ENCODE measurements at regions not wholly inside any gene's neighbourhood (a gene's known extent, or its start where the extent isn't known, plus 50 kb on each side); places are given as distances from the start of the nearest gene placed in this dataset.

- TF ChIP-seq, protein P1, sequence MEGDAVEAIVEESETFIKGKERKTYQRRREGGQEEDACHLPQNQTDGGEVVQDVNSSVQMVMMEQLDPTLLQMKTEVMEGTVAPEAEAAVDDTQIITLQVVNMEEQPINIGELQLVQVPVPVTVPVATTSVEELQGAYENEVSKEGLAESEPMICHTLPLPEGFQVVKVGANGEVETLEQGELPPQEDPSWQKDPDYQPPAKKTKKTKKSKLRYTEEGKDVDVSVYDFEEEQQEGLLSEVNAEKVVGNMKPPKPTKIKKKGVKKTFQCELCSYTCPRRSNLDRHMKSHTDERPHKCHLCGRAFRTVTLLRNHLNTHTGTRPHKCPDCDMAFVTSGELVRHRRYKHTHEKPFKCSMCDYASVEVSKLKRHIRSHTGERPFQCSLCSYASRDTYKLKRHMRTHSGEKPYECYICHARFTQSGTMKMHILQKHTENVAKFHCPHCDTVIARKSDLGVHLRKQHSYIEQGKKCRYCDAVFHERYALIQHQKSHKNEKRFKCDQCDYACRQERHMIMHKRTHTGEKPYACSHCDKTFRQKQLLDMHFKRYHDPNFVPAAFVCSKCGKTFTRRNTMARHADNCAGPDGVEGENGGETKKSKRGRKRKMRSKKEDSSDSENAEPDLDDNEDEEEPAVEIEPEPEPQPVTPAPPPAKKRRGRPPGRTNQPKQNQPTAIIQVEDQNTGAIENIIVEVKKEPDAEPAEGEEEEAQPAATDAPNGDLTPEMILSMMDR (IDR thresholded peaks at IDR 0.05; ENCODE audit: control extremely low read depth in 1 of 3, insufficient read depth in 1 of 3, low read depth in 1 of 3, low read length in 3 of 3) = no peak
These were observed 596.7 kb upstream of the TMEM132C start (continued) for GRCh38 chr12:127670294-127670693.
